ENCODE measurements at regions not wholly inside any gene's neighbourhood (a gene's known extent, or its start where the extent isn't known, plus 50 kb on each side); places are given as distances from the start of the nearest gene placed in this dataset.

DNA sequence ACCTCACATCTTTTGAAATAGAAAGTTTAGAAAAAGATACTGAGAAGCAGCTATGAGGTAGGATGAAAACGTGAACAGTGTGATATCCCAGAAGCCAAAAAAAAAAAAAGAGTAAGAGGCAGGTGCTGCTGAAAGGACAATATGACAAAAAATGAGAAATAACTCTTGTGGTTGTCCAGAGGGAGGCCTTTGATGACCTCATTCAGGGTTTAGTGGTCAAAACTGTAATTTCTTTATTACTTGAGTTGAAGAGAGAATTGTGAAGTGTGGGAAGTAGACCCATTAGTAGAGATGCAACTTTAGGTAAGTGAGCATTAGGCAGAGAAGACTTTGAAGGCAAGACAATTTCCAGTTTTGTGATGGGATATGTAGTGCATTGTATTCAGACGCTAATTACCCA, 1306.3 kb upstream of the ACO1 start:
- TF ChIP-seq EP300 (IDR thresholded peaks at IDR 0.05): no peak
- TF ChIP-seq, protein P1, sequence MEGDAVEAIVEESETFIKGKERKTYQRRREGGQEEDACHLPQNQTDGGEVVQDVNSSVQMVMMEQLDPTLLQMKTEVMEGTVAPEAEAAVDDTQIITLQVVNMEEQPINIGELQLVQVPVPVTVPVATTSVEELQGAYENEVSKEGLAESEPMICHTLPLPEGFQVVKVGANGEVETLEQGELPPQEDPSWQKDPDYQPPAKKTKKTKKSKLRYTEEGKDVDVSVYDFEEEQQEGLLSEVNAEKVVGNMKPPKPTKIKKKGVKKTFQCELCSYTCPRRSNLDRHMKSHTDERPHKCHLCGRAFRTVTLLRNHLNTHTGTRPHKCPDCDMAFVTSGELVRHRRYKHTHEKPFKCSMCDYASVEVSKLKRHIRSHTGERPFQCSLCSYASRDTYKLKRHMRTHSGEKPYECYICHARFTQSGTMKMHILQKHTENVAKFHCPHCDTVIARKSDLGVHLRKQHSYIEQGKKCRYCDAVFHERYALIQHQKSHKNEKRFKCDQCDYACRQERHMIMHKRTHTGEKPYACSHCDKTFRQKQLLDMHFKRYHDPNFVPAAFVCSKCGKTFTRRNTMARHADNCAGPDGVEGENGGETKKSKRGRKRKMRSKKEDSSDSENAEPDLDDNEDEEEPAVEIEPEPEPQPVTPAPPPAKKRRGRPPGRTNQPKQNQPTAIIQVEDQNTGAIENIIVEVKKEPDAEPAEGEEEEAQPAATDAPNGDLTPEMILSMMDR (IDR thresholded peaks at IDR 0.05): no peak
- no peak for TF ChIP-seq POLR2AphosphoS5 (IDR thresholded peaks at IDR 0.05)

Measured in sigmoid colon (tissue), 4 donors.